Chondrocyte (in vitro differentiated cells): ENCODE measurements at regions not wholly inside any gene's neighbourhood (a gene's known extent, or its start where the extent isn't known, plus 50 kb on each side); places are given as distances from the start of the nearest gene placed in this dataset.

Experiments
- DNase-seq: peaks from one replicate; pipeline ENCODE4 v3.0.0; 2021; ENCODE audit warnings: mixed read lengths, low spot score
- H3K27ac Mint-ChIP-seq: one replicate; pipeline ENCODE4 v1.8.0; 2021; ENCODE audit warnings: mild to moderate bottlenecking, moderate library complexity, mixed read lengths; ENCODE audit not compliant: unreplicated experiment
- H3K27me3 Mint-ChIP-seq: 2 replicates; pipeline ENCODE4 v1.8.0; 2021; ENCODE audit warnings: low read depth, mixed read lengths
- H3K36me3 Mint-ChIP-seq: 2 replicates; pipeline ENCODE4 v1.8.0; 2021; ENCODE audit warnings: low read depth, mixed read lengths
- H3K4me1 Mint-ChIP-seq: 2 replicates; pipeline ENCODE4 v1.8.0; 2021; ENCODE audit warnings: low read depth, mild to moderate bottlenecking, mixed read lengths
- H3K4me3 Mint-ChIP-seq: one replicate; pipeline ENCODE4 v1.8.0; 2021; ENCODE audit warnings: mild to moderate bottlenecking, moderate library complexity, mixed read lengths; ENCODE audit not compliant: unreplicated experiment
- H3K9me3 Mint-ChIP-seq: 2 replicates; pipeline ENCODE4 v1.8.0; 2021; ENCODE audit warnings: low read depth, mixed read lengths
- CTCF ChIP-seq: fragments of 200-600 bp; sonication (generic); IDR thresholded peaks from 2 replicates; pipeline ENCODE4 v1.5.0; 2021; ENCODE audit warnings: antibody characterized with exemption, mild to moderate bottlenecking, moderate library complexity

DNA sequence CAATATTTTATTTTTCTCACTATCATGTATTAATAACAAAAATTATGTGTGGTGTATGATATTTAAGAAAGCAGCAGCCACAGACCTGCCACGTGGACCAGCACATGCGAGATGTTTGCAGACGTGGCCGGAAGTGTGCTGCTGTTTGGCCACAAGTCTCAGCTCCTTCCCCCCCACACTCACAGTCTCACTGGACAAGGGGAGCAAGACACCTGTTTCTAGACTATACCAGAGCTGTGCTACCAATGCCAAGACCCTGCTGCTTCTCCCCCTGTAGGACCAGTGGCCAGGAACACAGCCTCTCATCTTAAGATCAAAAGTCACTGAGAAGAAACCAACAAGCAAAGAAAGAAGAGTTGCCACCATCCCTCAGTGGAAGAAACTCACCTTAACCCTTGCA lies 258.9 kb upstream of the PPP2R2D start:
- no peaks in the 10 kb centered on the region for H3K36me3 Mint-ChIP-seq
- no peaks in the 10 kb centered on the region for H3K27me3 Mint-ChIP-seq
- no peak overlapping the region for H3K4me3 Mint-ChIP-seq
- H3K9me3 Mint-ChIP-seq: peaks cover 38% of the 10 kb centered on the region
- H3K27ac Mint-ChIP-seq: no peak overlapping the region
- no peak for TF ChIP-seq CTCF
- no peaks in the 10 kb centered on the region for H3K4me1 Mint-ChIP-seq
- no peak for DNase-seq

- Mint-ChIP-seq H3K36me3 (no peaks in the 10 kb centered on the region), H3K9me3 (peaks cover 35% of the 10 kb centered on the region), H3K4me3 (no peak overlapping the region), H3K27me3 (no peaks in the 10 kb centered on the region), H3K27ac (no peak overlapping the region), H3K4me1 (no peaks in the 10 kb centered on the region)
- no peak for TF ChIP-seq CTCF
- no peak for DNase-seq
Observed at GRCh38 chr10:131642966-131643365, 257.8 kb upstream of the PPP2R2D start.

DNA sequence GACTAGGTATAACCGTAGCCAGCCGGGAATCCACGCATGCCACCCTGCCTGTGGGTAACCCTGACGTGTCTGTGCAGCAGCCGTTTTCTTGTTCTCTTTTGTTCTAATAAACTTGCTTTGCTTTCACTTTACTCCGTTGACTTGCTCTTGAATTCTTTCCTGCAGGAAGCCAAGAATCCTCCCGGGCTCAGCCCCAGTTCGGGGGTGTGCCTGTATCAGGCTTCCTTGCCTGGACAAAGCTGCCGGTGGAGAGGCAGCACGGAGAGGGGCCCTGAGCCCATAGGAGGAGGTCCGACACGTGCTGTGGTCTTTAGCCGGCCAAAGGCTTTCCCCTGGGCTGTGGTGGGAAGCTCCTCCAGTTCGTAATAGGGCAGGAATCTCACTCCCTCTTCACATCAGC lies 256.5 kb upstream of the PPP2R2D start:
- no peak overlapping the region for H3K4me3 Mint-ChIP-seq
- H3K36me3 Mint-ChIP-seq: no peaks in the 10 kb centered on the region
- no peaks in the 10 kb centered on the region for H3K4me1 Mint-ChIP-seq
- H3K27ac Mint-ChIP-seq: no peak overlapping the region
- peaks cover 25% of the 10 kb centered on the region for H3K9me3 Mint-ChIP-seq
- DNase-seq: no peak
- no peaks in the 10 kb centered on the region for H3K27me3 Mint-ChIP-seq
- TF ChIP-seq CTCF: no peak

DNA sequence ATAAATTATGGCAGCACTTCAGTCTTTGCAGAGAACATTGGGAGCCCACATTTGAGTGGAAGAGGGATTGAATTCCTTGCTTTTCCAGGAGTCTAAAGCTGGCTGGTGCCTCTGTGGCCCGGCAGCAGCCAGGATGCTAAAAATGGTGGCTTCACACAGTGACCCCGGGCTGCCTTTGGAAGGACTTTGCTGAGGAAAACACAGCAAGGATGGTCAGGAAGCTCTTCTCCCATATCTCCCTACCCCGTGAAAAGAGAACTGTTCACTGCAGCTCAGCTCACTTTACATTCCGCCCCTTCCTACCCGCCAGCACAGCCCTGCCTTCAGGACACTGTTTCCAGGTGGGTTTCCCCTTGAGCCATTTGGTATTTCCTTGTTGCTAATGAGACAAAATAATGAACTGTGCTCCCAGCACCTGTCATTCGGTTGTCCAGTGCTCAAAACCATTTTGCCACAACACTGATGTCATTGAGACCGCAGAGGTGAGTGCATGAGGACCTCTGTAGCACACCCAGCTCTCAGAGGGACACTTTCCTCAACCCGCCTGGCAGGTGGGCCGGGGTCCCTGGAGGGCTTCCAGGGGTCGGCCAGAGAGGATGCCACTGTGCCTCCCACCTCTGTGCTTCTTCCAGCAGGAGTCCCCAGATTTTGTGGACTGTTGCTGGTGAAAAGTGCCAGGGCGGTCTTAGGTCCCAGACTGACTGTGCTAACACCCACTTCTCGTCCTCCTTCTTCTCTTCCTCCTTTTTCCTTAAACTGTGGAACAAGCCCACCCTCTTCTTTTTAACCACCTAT lies 255.7 kb upstream of the PPP2R2D start:
- H3K4me1 Mint-ChIP-seq: no peaks in the 10 kb centered on the region
- H3K27me3 Mint-ChIP-seq: no peaks in the 10 kb centered on the region
- no peak for DNase-seq
- no peak overlapping the region for H3K4me3 Mint-ChIP-seq
- TF ChIP-seq CTCF: no peak
- H3K27ac Mint-ChIP-seq: no peak overlapping the region
- no peaks in the 10 kb centered on the region for H3K36me3 Mint-ChIP-seq
- H3K9me3 Mint-ChIP-seq: peaks cover 19% of the 10 kb centered on the region

DNA sequence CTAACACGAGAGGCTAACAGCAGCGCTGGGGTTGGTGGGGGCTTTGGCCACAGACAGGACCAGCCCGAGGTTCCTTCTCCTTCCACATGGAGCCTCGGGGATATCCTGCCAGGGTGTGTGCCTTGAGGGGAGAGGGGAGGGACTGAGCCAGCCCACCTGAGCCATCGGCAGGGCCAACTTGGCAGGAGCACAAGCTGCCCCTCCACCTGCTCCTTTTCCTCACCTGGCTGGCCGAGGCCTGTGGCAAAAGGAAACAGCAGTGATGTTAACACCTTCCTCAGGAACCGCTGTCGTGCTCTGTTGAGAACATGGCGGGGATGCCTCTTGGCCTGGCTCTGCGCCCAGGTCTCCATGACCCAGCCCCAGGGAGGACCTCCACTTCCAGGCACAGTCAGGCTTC lies 255.1 kb upstream of the PPP2R2D start:
- no peak for TF ChIP-seq CTCF
- Mint-ChIP-seq H3K4me3 (no peak overlapping the region), H3K9me3 (peaks cover 16% of the 10 kb centered on the region)

More for the DNA sequence above, 255.1 kb upstream of the PPP2R2D start:
- no peaks in the 10 kb centered on the region for H3K36me3 Mint-ChIP-seq
- no peaks in the 10 kb centered on the region for H3K27me3 Mint-ChIP-seq
- no peak overlapping the region for H3K27ac Mint-ChIP-seq
- no peaks in the 10 kb centered on the region for H3K4me1 Mint-ChIP-seq
- DNase-seq: no peak
